ENCODE measurements at regions not wholly inside any gene's neighbourhood (a gene's known extent, or its start where the extent isn't known, plus 50 kb on each side); places are given as distances from the start of the nearest gene placed in this dataset.

DNA sequence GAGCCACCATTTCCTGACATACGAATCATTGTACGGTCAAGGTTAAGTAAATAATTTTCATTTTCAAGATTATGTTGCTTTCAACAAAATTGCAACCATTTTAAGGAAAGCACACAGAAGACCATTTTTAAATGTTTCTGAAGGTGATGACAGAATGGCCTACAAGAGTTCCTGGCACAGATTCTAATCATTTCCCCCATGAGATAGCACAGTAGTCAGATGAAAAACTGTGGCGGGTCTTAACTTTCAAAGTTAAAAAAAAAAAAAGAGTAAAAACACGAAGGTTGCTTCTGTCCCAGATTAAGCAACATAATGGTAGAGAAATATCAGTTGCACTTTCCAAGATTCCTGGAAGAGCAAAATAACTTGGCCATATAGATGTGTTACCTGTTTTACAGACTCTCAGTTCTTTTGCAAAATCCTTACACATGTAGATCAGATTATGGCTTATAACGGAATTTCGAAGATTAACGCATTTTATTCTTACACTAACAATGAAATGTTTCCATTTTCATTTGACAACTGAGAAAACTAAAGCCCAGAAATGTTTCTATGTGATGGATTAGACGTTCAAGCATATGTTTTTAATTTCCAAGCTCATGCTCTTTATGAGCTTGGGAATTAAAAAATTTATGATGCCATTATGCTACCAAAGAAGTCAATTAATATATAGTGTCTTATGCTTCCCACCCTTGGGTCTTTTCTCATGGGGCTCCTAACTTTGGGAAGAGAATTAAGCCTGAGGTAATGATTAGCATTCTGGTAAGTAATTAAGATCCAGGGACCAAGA is 335.1 kb upstream of the CLNK start:
- TF ChIP-seq, protein P1, sequence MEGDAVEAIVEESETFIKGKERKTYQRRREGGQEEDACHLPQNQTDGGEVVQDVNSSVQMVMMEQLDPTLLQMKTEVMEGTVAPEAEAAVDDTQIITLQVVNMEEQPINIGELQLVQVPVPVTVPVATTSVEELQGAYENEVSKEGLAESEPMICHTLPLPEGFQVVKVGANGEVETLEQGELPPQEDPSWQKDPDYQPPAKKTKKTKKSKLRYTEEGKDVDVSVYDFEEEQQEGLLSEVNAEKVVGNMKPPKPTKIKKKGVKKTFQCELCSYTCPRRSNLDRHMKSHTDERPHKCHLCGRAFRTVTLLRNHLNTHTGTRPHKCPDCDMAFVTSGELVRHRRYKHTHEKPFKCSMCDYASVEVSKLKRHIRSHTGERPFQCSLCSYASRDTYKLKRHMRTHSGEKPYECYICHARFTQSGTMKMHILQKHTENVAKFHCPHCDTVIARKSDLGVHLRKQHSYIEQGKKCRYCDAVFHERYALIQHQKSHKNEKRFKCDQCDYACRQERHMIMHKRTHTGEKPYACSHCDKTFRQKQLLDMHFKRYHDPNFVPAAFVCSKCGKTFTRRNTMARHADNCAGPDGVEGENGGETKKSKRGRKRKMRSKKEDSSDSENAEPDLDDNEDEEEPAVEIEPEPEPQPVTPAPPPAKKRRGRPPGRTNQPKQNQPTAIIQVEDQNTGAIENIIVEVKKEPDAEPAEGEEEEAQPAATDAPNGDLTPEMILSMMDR (IDR thresholded peaks at IDR 0.05; ENCODE audit: low read depth, low read length, missing input control) = no peak
- TF ChIP-seq JUND (IDR thresholded peaks at IDR 0.05) = no peak
- TF ChIP-seq TAF1 (conservative IDR thresholded peaks at IDR 0.05) = no peak
- no peak for TF ChIP-seq FOXA2 (IDR thresholded peaks at IDR 0.05)
- TF ChIP-seq EGR1 (IDR thresholded peaks at IDR 0.05; ENCODE audit: low read depth in 2 of 2) = no peak

Measured in liver (tissue), 3 donors.